HG02763 (cell line): ENCODE measurements at regions not wholly inside any gene's neighbourhood (a gene's known extent, or its start where the extent isn't known, plus 50 kb on each side); places are given as distances from the start of the nearest gene placed in this dataset.
"Not testable (repeated sequence)": the region's sequence is repeated elsewhere in the genome, so short reads cannot be mapped to it uniquely, and the experiment has no call there.

Experiments
- ATAC-seq: cut with Tn5 transposase; IDR thresholded peaks from one replicate; pipeline ENCODE4 v1.9.1; 2021; ENCODE audit warnings: mild to moderate bottlenecking, moderate library complexity; ENCODE audit not compliant: unreplicated experiment

GRCh38 chr3:187850258-187850921 is 105.1 kb upstream of the BCL6 start:
- no peak for ATAC-seq

- no peak for ATAC-seq
These were observed 107.8 kb upstream of the BCL6 start for GRCh38 chr3:187852842-187853730.

GRCh38 chr3:187855131-187855530 is 109.9 kb upstream of the BCL6 start:
- no peak for ATAC-seq

DNA sequence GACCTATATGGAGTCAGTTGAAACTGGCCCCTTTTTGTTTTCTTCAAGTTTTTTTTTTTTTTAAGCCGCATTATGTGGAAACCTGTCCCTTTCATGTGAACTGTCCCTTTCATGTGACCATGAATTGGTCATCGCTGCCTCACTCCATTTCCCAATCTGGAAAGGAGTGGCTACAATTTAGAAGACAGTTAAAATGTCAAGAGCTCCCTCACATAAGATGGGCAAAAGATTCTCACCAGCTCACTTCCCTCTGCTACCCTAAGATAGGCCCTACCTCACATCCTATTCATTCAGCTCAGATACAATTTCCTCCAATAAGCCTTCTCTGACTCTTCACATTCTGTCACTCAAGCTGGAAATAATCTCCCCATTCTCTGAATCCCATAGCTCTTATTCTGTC is 111.3 kb upstream of the BCL6 start:
- no peak for ATAC-seq

- ATAC-seq = no peak
These were observed 112.8 kb upstream of the BCL6 start for GRCh38 chr3:187858041-187858440.

DNA sequence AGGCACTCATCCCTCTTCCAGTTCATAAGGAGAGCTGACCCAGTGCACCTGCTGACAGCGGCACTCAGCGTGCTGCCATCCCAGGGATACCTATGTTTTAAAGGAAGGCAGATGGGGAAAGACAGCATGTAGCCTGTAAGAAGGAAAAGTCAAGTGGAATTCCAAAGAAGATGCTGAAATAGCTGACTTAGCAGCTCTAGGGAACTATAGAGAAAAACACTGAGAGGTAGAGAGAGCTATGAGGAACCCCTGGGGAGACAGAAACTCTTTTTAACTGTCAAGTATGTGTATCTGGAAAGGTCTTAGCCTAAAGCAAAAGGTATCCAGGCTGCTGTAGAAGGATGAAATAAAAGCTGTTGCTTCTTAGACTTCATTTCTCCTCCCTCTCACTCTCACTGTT is 113.4 kb upstream of the BCL6 start:
- ATAC-seq = no peak

DNA sequence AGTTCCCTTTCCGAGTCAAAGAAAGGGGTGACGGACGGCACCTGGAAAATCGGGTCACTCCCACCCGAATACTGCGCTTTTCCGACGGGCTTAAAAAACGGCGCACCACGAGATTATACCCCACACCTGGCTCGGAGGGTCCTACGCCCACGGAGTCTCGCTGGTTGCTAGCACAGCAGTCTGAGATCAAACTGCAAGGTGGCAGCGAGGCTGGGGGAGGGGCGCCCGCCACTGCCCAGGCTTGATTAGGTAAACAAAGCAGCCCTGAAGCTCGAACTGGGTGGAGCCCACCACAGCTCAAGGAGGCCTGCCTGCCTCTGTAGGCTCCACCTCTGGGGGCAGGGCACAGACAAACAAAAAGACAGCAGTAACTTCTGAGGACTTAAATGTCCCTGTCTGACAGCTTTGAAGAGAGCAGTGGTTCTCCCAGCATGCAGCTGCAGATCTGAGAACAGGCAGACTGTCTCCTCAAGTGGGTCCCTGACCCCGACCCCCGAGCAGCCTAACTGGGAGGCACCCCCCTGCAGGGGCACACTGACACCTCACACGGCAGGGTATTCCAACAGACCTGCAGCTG is 117.5 kb upstream of the BCL6 start:
- not testable (repeated sequence) for ATAC-seq

DNA sequence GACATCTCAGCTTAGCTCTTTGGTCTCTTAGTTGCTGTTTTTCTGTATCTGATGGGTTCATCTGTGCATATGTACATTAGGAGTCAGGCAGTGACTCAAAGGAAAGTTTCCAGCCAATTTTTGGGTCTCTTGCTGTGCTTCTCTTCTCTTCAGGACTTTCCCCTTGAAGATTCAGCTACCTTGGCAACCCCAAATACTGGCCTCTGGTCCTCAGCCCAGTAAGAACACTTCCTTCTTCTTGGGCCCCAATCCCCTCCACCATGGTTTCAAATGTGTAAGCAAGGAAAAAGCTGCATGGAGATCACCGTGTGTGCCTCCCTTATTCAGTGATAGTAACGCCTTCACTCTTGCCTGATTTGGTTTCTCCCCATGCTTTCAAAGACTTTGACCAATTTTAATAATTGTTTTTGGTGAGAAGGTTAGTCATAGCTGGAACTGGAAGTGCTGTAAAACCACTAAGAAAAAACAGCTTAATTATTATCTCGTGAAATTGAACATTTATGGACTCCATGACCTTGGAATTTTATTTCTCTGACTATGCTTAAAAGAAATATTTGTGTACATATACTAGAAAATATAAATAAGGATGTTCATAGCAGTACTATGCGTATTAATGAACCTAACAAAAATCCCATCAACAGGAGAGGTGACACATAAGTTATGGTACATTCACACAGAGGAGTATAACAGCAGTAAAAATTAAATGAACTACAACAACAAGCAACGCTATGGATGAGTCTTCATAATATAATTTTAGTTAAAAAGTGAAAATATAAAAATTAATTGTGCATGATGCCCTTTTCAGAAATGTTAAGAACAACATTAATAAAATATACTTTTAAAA is 125.3 kb upstream of the BCL6 start:
- peak; percentile 51 for ATAC-seq

- no peak for ATAC-seq
These were observed 125.9 kb upstream of the BCL6 start for GRCh38 chr3:187871204-187871591.

DNA sequence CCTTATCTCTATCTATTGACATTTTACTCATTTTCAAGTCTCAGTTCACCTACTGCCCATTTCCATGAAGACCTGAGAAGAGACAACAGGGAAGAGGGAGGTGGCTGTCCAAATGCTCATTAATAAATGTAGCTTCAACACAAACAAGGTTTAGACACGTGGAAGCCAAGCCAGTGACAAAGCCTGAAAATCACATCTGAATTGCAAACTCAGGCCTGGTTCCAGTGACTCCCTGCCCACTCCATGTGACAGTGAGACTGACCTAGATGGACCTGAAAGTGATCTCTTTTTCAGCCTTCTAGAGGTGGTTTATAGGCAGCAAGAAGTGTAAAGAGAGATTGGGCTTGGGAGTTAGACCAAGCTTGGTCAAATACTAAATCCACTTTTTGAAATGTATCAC is 126.6 kb upstream of the BCL6 start:
- ATAC-seq = no peak

GRCh38 chr3:187873843-187874242 is 128.6 kb upstream of the BCL6 start:
- no peak for ATAC-seq

DNA sequence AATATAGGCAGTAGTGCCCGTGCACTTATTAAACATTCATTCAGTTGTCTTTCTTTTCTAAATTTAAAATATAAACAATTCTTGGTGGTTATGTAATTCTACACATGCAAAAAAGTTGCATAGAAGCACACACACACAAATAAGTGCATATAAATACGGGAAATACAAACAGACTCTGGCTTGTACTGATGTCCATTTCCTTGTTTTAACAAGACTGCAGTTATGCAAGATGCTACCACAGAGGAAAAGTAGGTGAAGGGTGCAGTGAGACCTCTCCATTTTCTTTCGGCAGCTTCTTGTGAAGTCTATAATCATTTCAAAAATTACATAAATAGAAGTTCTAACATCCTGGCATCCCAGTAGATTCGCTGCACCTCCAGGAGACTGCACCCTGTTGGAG is 130.6 kb upstream of the BCL6 start:
- ATAC-seq = no peak

GRCh38 chr3:187878772-187879518 is 133.7 kb upstream of the BCL6 start:
- ATAC-seq = no peak

DNA sequence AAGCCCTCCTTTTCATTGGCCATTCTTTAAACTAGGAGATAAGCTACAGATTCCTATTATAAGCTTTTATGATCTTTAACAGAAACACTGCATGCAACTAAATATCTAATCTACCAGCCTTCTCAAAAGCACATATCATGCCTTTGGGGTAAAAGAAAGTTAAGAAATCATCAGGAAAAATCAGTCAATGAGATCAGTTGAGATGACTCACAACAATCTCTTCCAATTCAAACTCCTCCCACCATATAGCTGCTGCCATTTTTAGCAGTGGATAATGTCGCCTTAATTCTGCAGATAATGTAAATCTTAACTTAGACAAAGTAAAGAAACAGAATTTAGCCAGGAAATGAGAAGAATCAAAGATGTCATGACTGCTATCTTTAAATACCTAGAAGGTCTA is 135.2 kb upstream of the BCL6 start:
- ATAC-seq = no peak

DNA sequence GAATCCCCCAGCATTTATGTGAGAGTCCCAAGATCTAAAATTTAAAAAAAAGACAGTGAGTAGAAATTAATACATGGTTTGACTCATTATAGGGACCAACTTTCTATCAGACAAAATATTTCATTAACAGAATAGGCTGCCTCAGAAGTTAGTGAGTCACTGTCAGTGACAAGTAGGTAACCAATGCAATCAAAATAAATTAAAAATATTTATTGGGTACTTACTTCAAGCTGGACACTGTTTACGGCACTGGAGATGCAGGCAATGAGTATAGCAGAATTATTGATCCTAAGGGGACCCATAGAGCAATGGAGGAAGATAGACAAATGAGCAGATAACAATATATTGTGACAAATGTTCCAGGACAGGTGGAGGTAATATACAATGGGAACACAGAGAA is 135.6 kb upstream of the BCL6 start:
- no peak for ATAC-seq

DNA sequence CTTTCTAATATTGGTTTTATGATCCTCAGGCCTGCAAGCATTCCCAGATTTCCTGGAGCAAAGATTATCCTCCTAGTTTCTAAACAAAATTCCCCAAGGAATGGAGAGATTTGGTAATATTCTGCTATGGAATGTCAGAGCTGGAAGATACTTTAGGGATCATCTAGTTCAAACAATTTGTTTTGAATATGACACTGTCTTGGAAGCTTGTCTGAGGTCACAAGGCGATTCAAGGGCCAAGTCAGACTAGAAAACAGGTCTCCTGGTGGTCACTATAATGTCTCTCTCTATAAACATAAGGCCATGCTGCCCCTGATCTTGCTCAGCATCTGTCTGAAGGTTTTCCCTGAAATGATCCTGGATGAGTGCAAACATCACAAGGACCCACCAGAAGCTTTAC is 143.4 kb upstream of the BCL6 start:
- no peak for ATAC-seq

- no peak for ATAC-seq
These were observed 143.8 kb upstream of the BCL6 start for GRCh38 chr3:187889106-187889505.

DNA sequence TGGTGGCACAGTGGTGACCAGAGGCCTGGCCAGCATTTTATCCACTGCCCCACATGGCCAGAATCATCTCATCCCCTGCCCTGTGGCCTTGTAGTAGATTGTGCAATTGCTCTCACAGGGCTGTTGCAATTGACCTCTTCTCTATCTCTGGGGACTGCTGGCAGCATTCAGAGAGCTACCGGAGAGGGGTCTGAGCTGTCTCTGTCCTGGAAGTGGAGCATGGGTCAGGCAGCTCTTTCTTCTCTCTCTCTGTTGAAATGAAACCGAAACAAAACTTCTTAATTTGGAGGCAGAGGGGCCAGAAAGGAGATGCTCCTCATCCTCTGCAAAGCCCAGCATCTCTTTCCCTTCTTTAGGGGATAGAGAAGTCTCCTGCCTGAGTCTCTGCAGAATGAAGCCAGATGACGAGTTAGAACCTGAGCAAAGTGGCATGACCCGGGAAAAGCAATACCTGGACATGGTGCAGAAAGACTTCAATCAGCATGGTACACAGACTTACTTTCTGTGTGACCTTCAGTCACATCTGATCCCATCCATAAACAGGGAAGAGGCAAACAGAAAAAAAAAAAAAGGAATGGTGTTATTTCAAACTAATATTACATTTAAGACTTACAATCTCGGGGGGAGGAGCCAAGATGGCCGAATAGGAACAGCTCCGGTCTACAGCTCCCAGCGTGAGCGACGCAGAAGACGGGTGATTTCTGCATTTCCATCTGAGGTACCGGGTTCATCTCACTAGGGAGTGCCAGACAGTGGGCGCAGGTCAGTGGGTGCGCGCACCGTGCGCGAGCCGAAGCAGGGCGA is 144.5 kb upstream of the BCL6 start:
- ATAC-seq = no peak

- ATAC-seq = not testable (repeated sequence)
These were observed 145.1 kb upstream of the BCL6 start for GRCh38 chr3:187890405-187890752.

DNA sequence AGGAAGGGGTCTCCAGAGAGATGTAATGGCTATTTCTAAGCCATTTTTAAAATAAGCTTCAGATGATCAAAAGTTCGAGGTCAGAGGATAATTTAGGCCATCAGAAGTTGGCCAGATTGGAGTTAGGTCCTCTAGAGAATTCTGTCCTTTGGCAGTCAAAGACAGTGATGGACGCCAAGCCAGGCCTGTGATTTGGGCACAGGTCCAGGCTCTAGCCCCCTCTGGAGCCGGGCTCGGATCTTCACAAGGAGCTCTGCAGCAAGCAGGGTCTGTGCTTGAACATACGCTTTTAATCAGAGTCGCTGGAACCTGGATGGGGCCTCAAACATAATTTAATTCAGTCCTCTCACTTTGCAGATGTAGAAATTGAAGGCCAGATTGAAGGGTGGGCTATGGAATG is 151.4 kb upstream of the BCL6 start:
- ATAC-seq = no peak
